ENCODE measurements at regions not wholly inside any gene's neighbourhood (a gene's known extent, or its start where the extent isn't known, plus 50 kb on each side); places are given as distances from the start of the nearest gene placed in this dataset.

GRCh38 chr1:30600258-30600657 is 123.1 kb downstream of the MATN1 start:
- DNase-seq (ENCODE audit: extremely low spot score) = no peak
- ChIA-PET CTCF (no interaction called here), POLR2A (interaction anchor here (0.6 kb wide), 1 partner anchor 280 kb away, joined by 3 read pairs; no protein-coding TSS in a partner anchor)

GRCh38 chr1:30599721-30600120 is 123.7 kb downstream of the MATN1 start:
- no peak for TF ChIP-seq CTCF (IDR thresholded peaks at IDR 0.05; ENCODE audit: control extremely low read depth, extremely low read depth, low read depth, missing control alignments)
- ChIA-PET CTCF (no interaction called here), POLR2A (no interaction called here)
- DNase-seq (ENCODE audit: extremely low spot score) = no peak

More at GRCh38 chr1:30600258-30600657, 123.1 kb downstream of the MATN1 start:
- no peak for TF ChIP-seq CTCF (IDR thresholded peaks at IDR 0.05; ENCODE audit: control extremely low read depth, extremely low read depth, low read depth, missing control alignments)

GRCh38 chr1:30598571-30599114 is 124.7 kb downstream of the MATN1 start:
- CTCF ChIA-PET = no interaction called here
- no peak for DNase-seq (ENCODE audit: extremely low spot score)

GRCh38 chr1:30597711-30598110 is 125.7 kb downstream of the MATN1 start:
- ChIA-PET CTCF (no interaction called here), POLR2A (no interaction called here)
- DNase-seq (ENCODE audit: extremely low spot score) = no peak
- TF ChIP-seq CTCF (IDR thresholded peaks at IDR 0.05; ENCODE audit: control extremely low read depth, extremely low read depth, low read depth, missing control alignments) = no peak

More at GRCh38 chr1:30598571-30599114, 124.7 kb downstream of the MATN1 start:
- TF ChIP-seq CTCF (IDR thresholded peaks at IDR 0.05; ENCODE audit: control extremely low read depth, extremely low read depth, low read depth, missing control alignments) = no peak
- POLR2A ChIA-PET = no interaction called here

GRCh38 chr1:30596891-30597290 is 126.5 kb downstream of the MATN1 start:
- TF ChIP-seq CTCF (IDR thresholded peaks at IDR 0.05; ENCODE audit: control extremely low read depth, extremely low read depth, low read depth, missing control alignments) = no peak
- no peak for DNase-seq (ENCODE audit: extremely low spot score)
- ChIA-PET POLR2A (no interaction called here), CTCF (no interaction called here)

- no peak for DNase-seq (ENCODE audit: extremely low spot score)
- ChIA-PET CTCF (no interaction called here), POLR2A (no interaction called here)
- TF ChIP-seq CTCF (IDR thresholded peaks at IDR 0.05; ENCODE audit: control extremely low read depth, extremely low read depth, low read depth, missing control alignments) = no peak
Observed at GRCh38 chr1:30596470-30596869, 126.9 kb downstream of the MATN1 start.

- ChIA-PET POLR2A (no interaction called here), CTCF (no interaction called here)
- DNase-seq (ENCODE audit: extremely low spot score) = no peak
- TF ChIP-seq CTCF (IDR thresholded peaks at IDR 0.05; ENCODE audit: control extremely low read depth, extremely low read depth, low read depth, missing control alignments) = no peak
Observed at GRCh38 chr1:30589083-30589482, 134.3 kb downstream of the MATN1 start.

Measured in GM10248 (cell line).